HCT116 (cell line): ENCODE measurements at regions not wholly inside any gene's neighbourhood (a gene's known extent, or its start where the extent isn't known, plus 50 kb on each side); places are given as distances from the start of the nearest gene placed in this dataset.

Experiments
- ATAC-seq: fragments of 200-7000 bp; cut with Tn5 transposase; 2 replicates; pipeline ENCODE4 v1.9.1; 2020; ENCODE audit warnings: mild to moderate bottlenecking, moderate library complexity
- BruUV-seq: library from RNA; stranded (reverse); fragments of 400-500 nt; replicated peaks from 2 replicates; lab custom pipeline; 2021; lab: Mats Ljungman, UMichigan
- CTCF ChIA-PET: fragments of 300-600 bp; sonication (Branson Sonifier 250); formaldehyde crosslinking; loops from one replicate; lab custom pipeline; 2021; ENCODE audit warnings: antibody characterized with exemption; lab: Charles Lee
- POLR2A ChIA-PET: fragments of 300-600, 350-600 bp; sonication (Branson Sonifier 250); formaldehyde crosslinking; loops from one replicate; lab custom pipeline; 2021; ENCODE audit warnings: antibody characterized with exemption; lab: Charles Lee
- RAD21 ChIA-PET, 2 experiments: fragments of 300-600 bp; sonication (Branson Sonifier 250); formaldehyde crosslinking; loops; one replicate each; lab custom pipeline; 2023; ENCODE audit warnings: low total read pairs in 2 of 2; ENCODE audit not compliant: uncharacterized antibody in 2 of 2, unreplicated experiment in 2 of 2, low non-redundant PET in 1 of 2; lab: Charles Lee
- DNase-seq: peaks from one replicate; pipeline ENCODE4 v3.0.0-alpha.2; 2010; ENCODE audit warnings: low read depth, low spot score
- H2AFZ ChIP-seq: fragments of 200-600 bp; shearing (Covaris generic), sonication (generic); 2 replicates; pipeline ENCODE4 v1.6.1; 2017; ENCODE audit warnings: low read depth, mixed run types, mixed read lengths, antibody characterized with exemption, low read length; ENCODE audit not compliant: poor library complexity, severe bottlenecking
- H3K27ac ChIP-seq: 2 replicates; pipeline ENCODE4 v1.5.1; 2012; ENCODE audit warnings: low read depth, low read length
- H3K27me3 ChIP-seq: fragments of 200-600 bp; sonication (generic); 2 replicates; pipeline ENCODE4 v1.6.1; 2016; ENCODE audit warnings: mixed run types, low read length, mixed read lengths; ENCODE audit not compliant: insufficient read depth
- H3K36me3 ChIP-seq, 2 experiments: fragments of 200-500 bp in 1 of 2; fragments of 200-600 bp in 1 of 2; sonication (Bioruptor generic) in 1 of 2; sonication (generic) in 1 of 2; 2 replicates each; pipeline versions ENCODE4 v1.5.1 to v1.6.1; 2014 to 2016; ENCODE audit warnings: low read length in 2 of 2, inconsistent platforms in 1 of 2, mixed read lengths in 1 of 2, mixed run types in 1 of 2; ENCODE audit not compliant: insufficient read depth in 2 of 2, control insufficient read depth in 1 of 2
- H3K4me1 ChIP-seq, 2 experiments: fragments of 200-600 bp in 1 of 2; sonication (generic) in 1 of 2; 2 replicates each; pipeline versions ENCODE4 v1.5.1 to v1.6.1; 2012 to 2017; ENCODE audit warnings: low read length in 2 of 2, inconsistent platforms in 1 of 2, mild to moderate bottlenecking in 1 of 2, mixed read lengths in 1 of 2, mixed run types in 1 of 2, moderate library complexity in 1 of 2; ENCODE audit not compliant: insufficient read depth in 2 of 2, control insufficient read depth in 1 of 2
- H3K4me2 ChIP-seq: fragments of 200-600 bp; sonication (generic); 2 replicates; pipeline ENCODE4 v1.6.1; 2017; ENCODE audit warnings: mixed run types, low read length, mixed read lengths
- H3K4me3 ChIP-seq, 2 experiments: fragments of 200-600 bp in 1 of 2; sonication (generic) in 1 of 2; replicated peaks in 1 of 2; 2 replicates each; pipeline ENCODE4 v1.5.1; 2011 to 2016; ENCODE audit warnings: low read length in 2 of 2, control low read depth in 1 of 2, low read depth in 1 of 2, mild to moderate bottlenecking in 1 of 2, mixed read lengths in 1 of 2, mixed run types in 1 of 2
- H3K79me2 ChIP-seq: fragments of 200-600 bp; sonication (generic); 2 replicates; pipeline ENCODE4 v1.6.1; 2017; ENCODE audit warnings: mild to moderate bottlenecking, mixed run types, low read length, moderate library complexity, mixed read lengths; ENCODE audit not compliant: insufficient read depth
- H3K9ac ChIP-seq: fragments of 200-600 bp; sonication (generic); 2 replicates; pipeline ENCODE4 v1.6.1; 2016; ENCODE audit warnings: low read length, mixed read lengths
- H3K9me2 ChIP-seq: fragments of 200-600 bp; sonication (generic), shearing (Covaris generic); 2 replicates; pipeline ENCODE4 v1.6.1; 2017; ENCODE audit warnings: mixed run types, mild to moderate bottlenecking, moderate library complexity; ENCODE audit not compliant: insufficient read depth
- H3K9me3 ChIP-seq, 2 experiments: fragments of 200-500 bp in 1 of 2; fragments of 200-600 bp in 1 of 2; sonication (Bioruptor generic) in 1 of 2; sonication (generic) in 1 of 2; 2 replicates each; pipeline ENCODE4 v1.6.1; 2014 to 2017; ENCODE audit warnings: low read length in 2 of 2, mixed read lengths in 2 of 2, inconsistent platforms in 1 of 2, low read depth in 1 of 2, mild to moderate bottlenecking in 1 of 2, mixed run types in 1 of 2, moderate library complexity in 1 of 2; ENCODE audit not compliant: control insufficient read depth in 1 of 2, insufficient read depth in 1 of 2
- H4K20me1 ChIP-seq: fragments of 200-600 bp; sonication (generic), shearing (Covaris generic); 2 replicates; pipeline ENCODE4 v1.6.1; 2017; ENCODE audit warnings: mixed run types, mild to moderate bottlenecking, moderate library complexity; ENCODE audit not compliant: insufficient read depth
- CEBPB ChIP-seq: IDR thresholded peaks from 2 replicates; pipeline ENCODE4 v1.6.1; 2012; ENCODE audit warnings: low read depth
- EGR1 ChIP-seq: IDR thresholded peaks from 2 replicates; pipeline ENCODE4 v1.6.1; 2012; ENCODE audit warnings: low read depth
- ELF1 ChIP-seq: IDR thresholded peaks from 2 replicates; pipeline ENCODE4 v1.6.1; 2012; ENCODE audit warnings: low read depth, borderline replicate concordance
- EZH2 ChIP-seq: fragments of 200-600 bp; sonication (generic); IDR thresholded peaks from 2 replicates; pipeline ENCODE4 v1.6.1; 2017; ENCODE audit warnings: antibody characterized with exemption, mixed run types
- FOSL1 ChIP-seq: IDR thresholded peaks from 2 replicates; pipeline ENCODE4 v1.6.1; 2012; ENCODE audit warnings: low read depth
- JUND ChIP-seq: IDR thresholded peaks from 2 replicates; pipeline ENCODE4 v1.6.1; 2012
- POLR2A ChIP-seq: IDR thresholded peaks from 2 replicates; pipeline ENCODE4 v1.7.0; 2011; ENCODE audit warnings: borderline replicate concordance; ENCODE audit not compliant: insufficient read depth, insufficient read length; ENCODE audit errors: extremely low read depth
- POLR2AphosphoS5 ChIP-seq: IDR thresholded peaks from 2 replicates; pipeline ENCODE4 v1.6.1; 2011; ENCODE audit warnings: mild to moderate bottlenecking, low read depth, low read length, moderate library complexity
- RAD21 ChIP-seq: IDR thresholded peaks from 2 replicates; pipeline ENCODE4 v1.6.1; 2012; ENCODE audit warnings: low read depth, mild to moderate bottlenecking
- SP1 ChIP-seq: IDR thresholded peaks from 2 replicates; pipeline ENCODE4 v1.6.1; 2012; ENCODE audit warnings: low read depth
- SRF ChIP-seq: IDR thresholded peaks from 2 replicates; pipeline ENCODE4 v1.6.1; 2012; ENCODE audit warnings: low read depth
- TCF7L2 ChIP-seq: IDR thresholded peaks from 2 replicates; pipeline ENCODE4 v1.7.0; 2011; ENCODE audit warnings: borderline replicate concordance, inconsistent platforms; ENCODE audit not compliant: insufficient read depth, insufficient read length; ENCODE audit errors: extremely low read depth
- YY1 ChIP-seq: IDR thresholded peaks from 2 replicates; pipeline ENCODE4 v1.6.1; 2011; ENCODE audit warnings: low read length, low read depth, moderate library complexity, mild to moderate bottlenecking; ENCODE audit not compliant: insufficient replicate concordance; ENCODE audit errors: extremely low read depth
- ZFX ChIP-seq: fragments of 450-650 bp; IDR thresholded peaks from 2 replicates; pipeline ENCODE4 v1.6.1; 2017
- ZNF274 ChIP-seq: fragments of 200-500 bp; sonication (Bioruptor generic); IDR thresholded peaks from 2 replicates; pipeline ENCODE4 v1.6.1; 2014; ENCODE audit warnings: mild to moderate bottlenecking, low read depth, low read length, inconsistent platforms
- intact Hi-C: fragments of 100-400 bp; cut with micrococcal nuclease; formaldehyde crosslinking; loops from 2 replicates; pipeline ENCODE4 v1.10.0; 2022
- TF ChIP-seq, protein P1 (sequence below): IDR thresholded peaks from 2 replicates; pipeline ENCODE4 v1.6.1; 2012
- TF ChIP-seq, protein P2 (sequence below): IDR thresholded peaks from 2 replicates; pipeline ENCODE4 v1.6.1; 2011; ENCODE audit warnings: mild to moderate bottlenecking, low read length, moderate library complexity; ENCODE audit not compliant: insufficient replicate concordance; ENCODE audit errors: extremely low read depth

DNA sequence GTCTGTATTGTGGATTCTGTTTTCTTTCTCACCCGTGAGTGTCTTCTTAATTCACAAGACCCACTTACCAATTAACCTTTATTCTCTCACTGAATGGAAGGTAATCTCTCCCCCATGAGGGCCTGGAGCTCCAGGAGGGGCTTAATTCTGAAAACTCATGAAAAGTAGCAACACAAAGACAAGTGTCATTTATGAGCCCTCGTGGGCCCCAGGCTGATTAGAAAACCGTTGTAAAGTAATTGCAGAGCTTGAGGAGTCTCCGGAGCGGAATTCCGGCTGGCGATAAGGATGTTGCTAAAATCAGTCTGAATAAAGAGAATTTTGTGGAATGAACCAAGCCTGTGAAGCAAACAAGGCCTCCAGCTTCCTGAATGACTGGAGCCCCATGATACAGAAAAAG is 301.5 kb downstream of the HAPSTR1 start:
- no peak overlapping the region for H3K9ac ChIP-seq
- no peak overlapping the region for H2AFZ ChIP-seq
- POLR2A ChIA-PET: no interaction called here
- 0 out of 2 replicates have a peak, but pooled peaks cover 4% of the 10 kb centered on the region for H3K27me3 ChIP-seq
- no peaks in the 10 kb centered on the region for H3K4me1 ChIP-seq
- H3K4me3 ChIP-seq: no peak overlapping the region
- no peaks in the 10 kb centered on the region for H4K20me1 ChIP-seq
- ATAC-seq: no peak
- H3K27ac ChIP-seq: no peak overlapping the region
- H3K79me2 ChIP-seq: no peaks in the 10 kb centered on the region
- H3K4me2 ChIP-seq: no peak overlapping the region
- H3K9me2 ChIP-seq: no peaks in the 10 kb centered on the region
- CTCF ChIA-PET: no interaction called here
- RAD21 ChIA-PET: interaction anchor here in 1 of 2 experiments (0.7 kb wide), 1 partner anchor 35 kb away, joined by 3 read pairs; no protein-coding TSS in a partner anchor
- no peak for TF ChIP-seq ZFX
- TF ChIP-seq EGR1: no peak
- TF ChIP-seq JUND: no peak
- no peak for TF ChIP-seq EZH2
- no peak for TF ChIP-seq CEBPB
- TF ChIP-seq, protein P1, sequence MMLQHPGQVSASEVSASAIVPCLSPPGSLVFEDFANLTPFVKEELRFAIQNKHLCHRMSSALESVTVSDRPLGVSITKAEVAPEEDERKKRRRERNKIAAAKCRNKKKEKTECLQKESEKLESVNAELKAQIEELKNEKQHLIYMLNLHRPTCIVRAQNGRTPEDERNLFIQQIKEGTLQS: no peak
- no peak for TF ChIP-seq POLR2AphosphoS5
- TF ChIP-seq FOSL1: no peak
- no peak for TF ChIP-seq POLR2A
- TF ChIP-seq RAD21: no peak
- no peak for TF ChIP-seq YY1
- TF ChIP-seq TCF7L2: no peak
- TF ChIP-seq ZNF274: no peak
- TF ChIP-seq, protein P2, sequence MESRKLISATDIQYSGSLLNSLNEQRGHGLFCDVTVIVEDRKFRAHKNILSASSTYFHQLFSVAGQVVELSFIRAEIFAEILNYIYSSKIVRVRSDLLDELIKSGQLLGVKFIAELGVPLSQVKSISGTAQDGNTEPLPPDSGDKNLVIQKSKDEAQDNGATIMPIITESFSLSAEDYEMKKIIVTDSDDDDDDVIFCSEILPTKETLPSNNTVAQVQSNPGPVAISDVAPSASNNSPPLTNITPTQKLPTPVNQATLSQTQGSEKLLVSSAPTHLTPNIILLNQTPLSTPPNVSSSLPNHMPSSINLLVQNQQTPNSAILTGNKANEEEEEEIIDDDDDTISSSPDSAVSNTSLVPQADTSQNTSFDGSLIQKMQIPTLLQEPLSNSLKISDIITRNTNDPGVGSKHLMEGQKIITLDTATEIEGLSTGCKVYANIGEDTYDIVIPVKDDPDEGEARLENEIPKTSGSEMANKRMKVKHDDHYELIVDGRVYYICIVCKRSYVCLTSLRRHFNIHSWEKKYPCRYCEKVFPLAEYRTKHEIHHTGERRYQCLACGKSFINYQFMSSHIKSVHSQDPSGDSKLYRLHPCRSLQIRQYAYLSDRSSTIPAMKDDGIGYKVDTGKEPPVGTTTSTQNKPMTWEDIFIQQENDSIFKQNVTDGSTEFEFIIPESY: no peak
- TF ChIP-seq SP1: no peak
- no peak for TF ChIP-seq ELF1
- no peak for TF ChIP-seq SRF
- TF ChIP-seq, all 23 proteins: peak for 0
- no TSS peak for BruUV-seq
- Histone ChIP-seq H3K36me3 (no peaks in the 10 kb centered on the region), H3K9me3 (no peaks in the 10 kb centered on the region)
- intact Hi-C loops: no loop called here
- DNase-seq: no peak
